Transverse colon (tissue), 4 donors: ENCODE measurements at regions not wholly inside any gene's neighbourhood (a gene's known extent, or its start where the extent isn't known, plus 50 kb on each side); places are given as distances from the start of the nearest gene placed in this dataset.

ENCODE experiments used
- DNase-seq: peaks from one replicate; pipeline ENCODE4 v3.0.0-alpha.2; 2019
- H3K27ac ChIP-seq, 4 donors: fragments of 200-600 bp; sonication (generic); 2 replicates each; pipeline ENCODE4 v1.5.1; 2016 to 2018; ENCODE audit warnings: inconsistent platforms in 4 of 4
- H3K27me3 ChIP-seq: fragments of 200-600 bp; sonication (generic); 2 replicates; pipeline ENCODE4 v1.5.1; 2017; ENCODE audit warnings: inconsistent platforms
- H3K36me3 ChIP-seq, 4 donors: fragments of 200-600 bp; sonication (generic); 2 replicates each; pipeline ENCODE4 v1.5.1; 2017 to 2019; ENCODE audit warnings: inconsistent platforms in 4 of 4
- H3K4me1 ChIP-seq, 4 donors: fragments of 200-600 bp; sonication (generic); 2 replicates each; pipeline ENCODE4 v1.5.1; 2017 to 2020; ENCODE audit warnings: inconsistent platforms in 4 of 4
- H3K4me3 ChIP-seq, 4 donors: fragments of 200-600 bp; sonication (generic); 1 replicate in 1 of 4; 2 replicates in 3 of 4; pipeline versions ENCODE4 v1.5.1 to v1.6.1; 2017 to 2019; ENCODE audit warnings: inconsistent platforms in 4 of 4
- H3K9me3 ChIP-seq, 2 donors: fragments of 200-600 bp; sonication (generic); 2 replicates each; pipeline ENCODE4 v1.5.1; 2017 to 2019; ENCODE audit warnings: inconsistent platforms in 2 of 2
- EP300 ChIP-seq: sonication (generic); formaldehyde crosslinking; IDR thresholded peaks from one replicate; pipeline ENCODE4 v1.6.1; 2017; ENCODE audit warnings: antibody characterized with exemption, low read depth
- POLR2A ChIP-seq: fragments of 450-650 bp; IDR thresholded peaks from one replicate; pipeline ENCODE4 v1.6.1; 2016; ENCODE audit warnings: antibody characterized with exemption, mild to moderate bottlenecking, moderate library complexity
- POLR2AphosphoS5 ChIP-seq, 3 donors: sonication (generic); formaldehyde crosslinking; IDR thresholded peaks; one replicate each; pipeline ENCODE4 v1.6.1; 2016; ENCODE audit warnings: antibody characterized with exemption in 3 of 3
- whole genome bisulfite sequencing, 2 donors: methylation state at CpG; one replicate each; pipeline ENCODE4 v1.1.5; 2018; ENCODE audit warnings: low coverage in 1 of 2; 5-methylcytosine and 5-hydroxymethylcytosine counted together
- in situ Hi-C, 4 donors: fragments of 200-750 bp; cut with MboI; loops; one replicate each; pipeline versions ENCODE4 v1.15.0 to v1.15.1; 2017; ENCODE audit warnings: low sequenced_read_pairs in 3 of 4, low pct_ligation_motif_present in 1 of 4, low pct_unique_long_range_greater_than_20kb in 1 of 4
- intact Hi-C: fragments of 100-400 bp; cut with DNase I; formaldehyde crosslinking; loops from one replicate; pipeline ENCODE4 v1.15.1; 2023; ENCODE audit warnings: low total_unique reads
- TF ChIP-seq, protein P1 (sequence below), 5 experiments: fragments of 200-600 bp in 3 of 5; fragments of 450-650 bp in 2 of 5; sonication (generic) in 3 of 5; IDR thresholded peaks; 1 replicate in 2 of 5; 2 replicates in 3 of 5; pipeline ENCODE4 v1.5.1; 2016 to 2017; ENCODE audit warnings: antibody characterized with exemption in 5 of 5, inconsistent platforms in 3 of 5, mild to moderate bottlenecking in 2 of 5, moderate library complexity in 1 of 5

DNA sequence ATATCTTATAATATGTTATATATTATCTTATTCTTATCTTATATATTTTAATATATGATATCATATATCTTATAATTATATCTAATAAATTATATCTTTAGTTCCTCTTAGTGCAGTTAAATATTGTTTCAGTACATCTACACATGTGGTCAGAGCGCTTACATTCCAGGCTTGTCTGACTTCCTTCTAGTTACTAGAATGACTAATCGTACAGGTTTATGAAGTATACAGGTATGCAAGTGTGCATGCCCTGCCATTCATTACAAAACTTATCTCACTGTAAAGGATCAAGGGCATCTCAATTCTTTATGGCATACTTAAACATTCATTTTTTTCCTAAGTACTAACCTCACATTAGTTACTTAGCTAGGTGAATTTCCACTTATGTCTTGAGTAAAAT, 1278.0 kb upstream of the MAP3K7 start:
- WGBS, 2 donors = 80 to 82% methylated on average over 1 to 2 of the region's 2 CpGs

DNA sequence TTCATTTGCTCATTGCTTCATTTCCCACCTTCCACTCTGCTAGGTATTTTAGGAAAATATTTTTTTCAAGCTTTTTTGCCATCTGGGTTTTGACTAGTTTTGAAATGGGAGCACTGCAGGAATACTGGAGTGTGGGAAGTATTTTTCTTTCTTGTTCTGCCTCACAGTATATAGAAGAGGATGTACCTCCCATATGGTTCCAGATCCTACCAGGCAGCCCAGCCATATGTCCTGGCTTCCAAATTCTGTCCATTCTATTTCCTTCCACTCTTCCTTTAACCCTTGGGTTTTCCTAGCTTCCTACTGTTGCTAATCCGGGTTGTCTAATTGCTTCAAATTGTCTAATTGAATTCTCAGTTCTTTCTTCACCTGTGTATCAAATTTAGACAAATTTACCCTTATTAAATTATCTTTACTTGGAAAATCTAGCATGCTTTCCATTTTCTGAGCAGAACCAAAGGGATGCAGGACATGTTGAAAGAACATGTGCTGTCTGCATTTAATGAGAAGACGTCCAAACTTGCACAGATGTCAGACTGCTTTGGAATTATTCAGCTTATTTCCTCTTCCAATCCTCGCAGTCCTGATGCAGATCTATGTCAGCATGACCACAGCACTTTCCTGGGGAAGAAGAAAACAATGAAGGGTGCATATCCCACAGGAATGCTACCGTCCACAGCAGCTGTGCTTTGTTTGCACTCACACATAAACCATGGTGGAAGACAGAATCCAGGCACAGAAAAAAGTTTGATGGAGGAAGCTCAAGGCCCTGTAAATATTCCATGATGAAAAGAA, 1273.9 kb upstream of the MAP3K7 start:
- Histone ChIP-seq H3K4me3 (no peak overlapping the region), H3K36me3 (no peaks in the 10 kb centered on the region), H3K4me1 (no peaks in the 10 kb centered on the region), H3K27me3 (no peaks in the 10 kb centered on the region), H3K27ac (no peak overlapping the region), H3K9me3 (no peaks in the 10 kb centered on the region)
- DNase-seq = no peak
- in situ Hi-C loops = no loop called here
- 31 to 43% methylated on average over 3 to 4 of the region's 4 CpGs for WGBS, 2 donors
- TF ChIP-seq POLR2AphosphoS5 (IDR thresholded peaks at IDR 0.05) (no peak), POLR2A (no peak), EP300 (no peak)
- TF ChIP-seq, protein P1, sequence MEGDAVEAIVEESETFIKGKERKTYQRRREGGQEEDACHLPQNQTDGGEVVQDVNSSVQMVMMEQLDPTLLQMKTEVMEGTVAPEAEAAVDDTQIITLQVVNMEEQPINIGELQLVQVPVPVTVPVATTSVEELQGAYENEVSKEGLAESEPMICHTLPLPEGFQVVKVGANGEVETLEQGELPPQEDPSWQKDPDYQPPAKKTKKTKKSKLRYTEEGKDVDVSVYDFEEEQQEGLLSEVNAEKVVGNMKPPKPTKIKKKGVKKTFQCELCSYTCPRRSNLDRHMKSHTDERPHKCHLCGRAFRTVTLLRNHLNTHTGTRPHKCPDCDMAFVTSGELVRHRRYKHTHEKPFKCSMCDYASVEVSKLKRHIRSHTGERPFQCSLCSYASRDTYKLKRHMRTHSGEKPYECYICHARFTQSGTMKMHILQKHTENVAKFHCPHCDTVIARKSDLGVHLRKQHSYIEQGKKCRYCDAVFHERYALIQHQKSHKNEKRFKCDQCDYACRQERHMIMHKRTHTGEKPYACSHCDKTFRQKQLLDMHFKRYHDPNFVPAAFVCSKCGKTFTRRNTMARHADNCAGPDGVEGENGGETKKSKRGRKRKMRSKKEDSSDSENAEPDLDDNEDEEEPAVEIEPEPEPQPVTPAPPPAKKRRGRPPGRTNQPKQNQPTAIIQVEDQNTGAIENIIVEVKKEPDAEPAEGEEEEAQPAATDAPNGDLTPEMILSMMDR (IDR thresholded peaks at IDR 0.05) = no peak
- intact Hi-C loops = no loop called here

More for the DNA sequence above, 1278.0 kb upstream of the MAP3K7 start:
- no peak overlapping the region for H3K27ac ChIP-seq
- no peak overlapping the region for H3K4me3 ChIP-seq
- no peaks in the 10 kb centered on the region for H3K27me3 ChIP-seq
- intact Hi-C loops = no loop called here
- H3K36me3 ChIP-seq = no peaks in the 10 kb centered on the region
- in situ Hi-C loops = no loop called here
- no peaks in the 10 kb centered on the region for H3K9me3 ChIP-seq
- H3K4me1 ChIP-seq = no peaks in the 10 kb centered on the region
- DNase-seq = no peak
- TF ChIP-seq EP300 (no peak), POLR2A (no peak), POLR2AphosphoS5 (IDR thresholded peaks at IDR 0.05) (no peak)
- TF ChIP-seq, protein P1 (IDR thresholded peaks at IDR 0.05) = no peak

DNA sequence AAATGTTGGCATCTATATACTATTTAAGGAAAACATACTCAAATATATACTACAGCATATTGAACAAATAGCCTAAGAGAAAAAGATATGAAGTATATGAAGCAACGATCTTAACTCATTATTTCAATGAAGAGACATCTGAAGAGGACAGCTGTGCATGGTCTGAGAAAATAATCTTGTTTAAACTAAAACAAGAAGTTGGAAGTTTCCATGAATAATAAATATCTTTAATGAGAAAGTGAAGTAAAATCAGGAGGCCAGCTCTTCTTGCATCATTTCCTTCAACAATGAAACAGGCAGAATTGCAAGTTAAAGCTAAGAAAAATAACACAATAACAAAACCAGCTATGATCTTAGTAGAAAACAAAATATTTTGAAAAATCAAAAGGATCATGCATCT, 1265.4 kb upstream of the MAP3K7 start:
- no peak for TF ChIP-seq POLR2A
- TF ChIP-seq POLR2AphosphoS5 (IDR thresholded peaks at IDR 0.05) = no peak
- no peak for TF ChIP-seq EP300
- TF ChIP-seq, protein P1 (IDR thresholded peaks at IDR 0.05) = no peak
- Histone ChIP-seq H3K4me3 (no peak overlapping the region), H3K36me3 (no peaks in the 10 kb centered on the region), H3K27ac (no peak overlapping the region), H3K4me1 (no peaks in the 10 kb centered on the region), H3K9me3 (no peaks in the 10 kb centered on the region), H3K27me3 (no peaks in the 10 kb centered on the region)
- intact Hi-C loops = no loop called here
- no peak for DNase-seq
- WGBS, 2 donors = 52 to 64% methylated on average over 1 of the region's 1 CpG
- in situ Hi-C loops = no loop called here

GRCh38 chr6:91834813-91835212, 1247.9 kb upstream of the MAP3K7 start:
- intact Hi-C loops (no loop called here), in situ Hi-C loops (no loop called here)
- Histone ChIP-seq H3K27ac (no peak overlapping the region), H3K27me3 (no peaks in the 10 kb centered on the region), H3K4me3 (no peak overlapping the region), H3K4me1 (no peaks in the 10 kb centered on the region), H3K9me3 (no peaks in the 10 kb centered on the region), H3K36me3 (no peaks in the 10 kb centered on the region)
- no peak for DNase-seq
- 79 to 92% methylated on average over 2 of the region's 2 CpGs for WGBS, 2 donors
- TF ChIP-seq POLR2AphosphoS5 (IDR thresholded peaks at IDR 0.05) (no peak), EP300 (no peak), POLR2A (no peak)
- TF ChIP-seq, protein P1 (IDR thresholded peaks at IDR 0.05) = no peak
